MCF 10A (cell line): ENCODE measurements at regions not wholly inside any gene's neighbourhood (a gene's known extent, or its start where the extent isn't known, plus 50 kb on each side); places are given as distances from the start of the nearest gene placed in this dataset.

ENCODE experiments used
- BruUV-seq: library from RNA; stranded (reverse); fragments of 400-500 nt; replicated peaks from 2 replicates; lab custom pipeline; 2021; lab: Mats Ljungman, UMichigan
- CTCF ChIA-PET: fragments of 300-600 bp; sonication (Branson Sonifier 250); formaldehyde crosslinking; extraction: SDS; loops from one replicate; lab custom pipeline; 2021; ENCODE audit warnings: antibody characterized with exemption, inconsistent platforms; lab: Yijun Ruan, JAX
- POLR2A ChIA-PET: fragments of 300-600, 350-650 bp; sonication (Branson Sonifier 250); formaldehyde crosslinking; extraction: SDS; loops from one replicate; lab custom pipeline; 2020; ENCODE audit warnings: antibody characterized with exemption, inconsistent platforms; lab: Yijun Ruan, JAX
- DNase-seq: peaks from one replicate; pipeline ENCODE4 v3.0.0-alpha.2; 2018; ENCODE audit not compliant: unreplicated experiment
- H3K27ac Mint-ChIP-seq: one replicate; pipeline ENCODE4 v1.8.0; 2022; ENCODE audit warnings: mild to moderate bottlenecking, low read depth, mixed read lengths; ENCODE audit not compliant: unreplicated experiment
- H3K27me3 Mint-ChIP-seq: one replicate; pipeline ENCODE4 v1.8.0; 2022; ENCODE audit warnings: mixed read lengths; ENCODE audit not compliant: insufficient read depth, unreplicated experiment
- H3K36me3 Mint-ChIP-seq: one replicate; pipeline ENCODE4 v1.8.0; 2022; ENCODE audit warnings: mild to moderate bottlenecking, moderate library complexity, mixed read lengths; ENCODE audit not compliant: insufficient read depth, unreplicated experiment
- H3K4me1 Mint-ChIP-seq: one replicate; pipeline ENCODE4 v1.8.0; 2022; ENCODE audit warnings: mixed read lengths; ENCODE audit not compliant: insufficient read depth, unreplicated experiment
- H3K4me3 Mint-ChIP-seq: one replicate; pipeline ENCODE4 v1.8.0; 2022; ENCODE audit warnings: mild to moderate bottlenecking, moderate library complexity, mixed read lengths; ENCODE audit not compliant: unreplicated experiment
- H3K9me3 Mint-ChIP-seq: one replicate; pipeline ENCODE4 v1.8.0; 2022; ENCODE audit warnings: mixed read lengths; ENCODE audit not compliant: unreplicated experiment
- intact Hi-C: fragments of 100-400 bp; cut with micrococcal nuclease; formaldehyde crosslinking; loops from 2 replicates; pipeline ENCODE4 v1.14.1; 2022
- TF ChIP-seq, protein P1 (sequence below): fragments of 200-600 bp; IDR thresholded peaks from one replicate; pipeline ENCODE4 v1.8.0; 2022; ENCODE audit warnings: antibody characterized with exemption, mild to moderate bottlenecking; ENCODE audit not compliant: unreplicated experiment

DNA sequence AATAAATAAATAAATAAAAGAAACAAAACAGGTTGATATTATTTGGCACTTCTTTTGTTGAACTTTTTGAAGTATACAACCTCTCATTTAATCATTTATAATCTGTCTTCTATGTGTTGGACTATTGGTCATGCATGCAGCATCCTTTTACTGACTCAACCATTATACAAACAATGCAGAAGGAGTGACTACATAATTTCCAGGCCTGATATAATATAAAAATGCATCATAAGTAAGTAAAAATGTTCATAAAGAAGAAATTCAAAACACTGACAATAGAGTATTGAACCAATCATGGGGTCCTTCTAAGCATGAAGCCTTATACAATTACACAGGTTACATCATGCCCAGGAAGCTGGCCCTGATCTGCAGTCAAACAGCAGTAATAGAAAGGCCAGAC is 141.5 kb upstream of the FN1 start:
- intact Hi-C loops, result no loop called here
- Mint-ChIP-seq H3K4me3 (no peak overlapping the region), H3K4me1 (peaks cover 24% of the 10 kb centered on the region), H3K27ac (no peak overlapping the region), H3K27me3 (no peaks in the 10 kb centered on the region), H3K9me3 (no peaks in the 10 kb centered on the region), H3K36me3 (no peaks in the 10 kb centered on the region)
- TF ChIP-seq, protein P1, sequence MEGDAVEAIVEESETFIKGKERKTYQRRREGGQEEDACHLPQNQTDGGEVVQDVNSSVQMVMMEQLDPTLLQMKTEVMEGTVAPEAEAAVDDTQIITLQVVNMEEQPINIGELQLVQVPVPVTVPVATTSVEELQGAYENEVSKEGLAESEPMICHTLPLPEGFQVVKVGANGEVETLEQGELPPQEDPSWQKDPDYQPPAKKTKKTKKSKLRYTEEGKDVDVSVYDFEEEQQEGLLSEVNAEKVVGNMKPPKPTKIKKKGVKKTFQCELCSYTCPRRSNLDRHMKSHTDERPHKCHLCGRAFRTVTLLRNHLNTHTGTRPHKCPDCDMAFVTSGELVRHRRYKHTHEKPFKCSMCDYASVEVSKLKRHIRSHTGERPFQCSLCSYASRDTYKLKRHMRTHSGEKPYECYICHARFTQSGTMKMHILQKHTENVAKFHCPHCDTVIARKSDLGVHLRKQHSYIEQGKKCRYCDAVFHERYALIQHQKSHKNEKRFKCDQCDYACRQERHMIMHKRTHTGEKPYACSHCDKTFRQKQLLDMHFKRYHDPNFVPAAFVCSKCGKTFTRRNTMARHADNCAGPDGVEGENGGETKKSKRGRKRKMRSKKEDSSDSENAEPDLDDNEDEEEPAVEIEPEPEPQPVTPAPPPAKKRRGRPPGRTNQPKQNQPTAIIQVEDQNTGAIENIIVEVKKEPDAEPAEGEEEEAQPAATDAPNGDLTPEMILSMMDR, result no peak
- DNase-seq, result no peak
- ChIA-PET POLR2A (interaction anchor here (0.7 to 1.1 kb wide), 2 partner anchors 19 to 116 kb away, joined by 3 to 6 read pairs; no protein-coding TSS in a partner anchor), CTCF (no interaction called here)
- BruUV-seq, result no TSS peak

DNA sequence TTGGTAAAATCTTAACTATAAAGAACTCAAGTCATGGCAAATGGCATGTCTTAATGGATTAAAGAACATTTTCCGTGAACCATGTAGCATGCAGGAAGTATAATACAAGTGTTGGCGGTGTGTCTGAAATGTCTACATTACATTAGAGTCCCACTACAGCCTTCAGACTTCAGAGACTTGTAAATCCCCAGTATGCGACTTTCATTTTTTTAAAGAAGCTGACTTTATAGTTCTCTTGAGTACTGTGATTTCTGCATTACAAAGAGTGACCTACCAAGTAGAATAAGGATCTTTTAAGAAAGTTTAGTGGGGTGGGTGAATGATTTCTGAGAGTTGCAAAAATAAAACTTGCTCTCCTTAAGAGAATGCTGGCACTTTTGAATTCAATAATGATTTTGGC is 140.7 kb upstream of the FN1 start:
- no peak for DNase-seq
- CTCF ChIA-PET, result interaction anchor here (0.6 kb wide), 2 partner anchors 10 to 18 kb away, joined by 3 to 4 read pairs; no protein-coding TSS in a partner anchor
- intact Hi-C loops, result no loop called here

DNA sequence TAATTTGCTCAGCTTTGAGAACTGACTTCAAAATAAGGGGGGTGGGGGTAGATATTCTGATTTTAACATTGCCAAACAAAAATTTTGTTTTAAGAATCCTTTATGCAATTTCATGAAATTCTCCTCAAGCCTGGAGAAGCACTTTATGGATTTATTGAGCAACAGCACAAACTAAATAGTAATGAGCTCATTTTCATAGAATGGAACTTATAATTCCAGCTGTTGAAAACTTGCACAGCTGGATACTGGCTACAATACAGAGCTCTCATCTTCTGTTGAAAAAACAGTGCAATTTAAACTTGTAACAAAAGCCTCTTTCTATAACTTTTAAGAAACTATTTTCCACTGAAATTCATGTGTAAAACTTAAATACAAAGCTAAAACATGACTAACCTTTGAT is 137.6 kb upstream of the FN1 start:
- intact Hi-C loops, result no loop called here
- Mint-ChIP-seq H3K9me3 (no peaks in the 10 kb centered on the region), H3K27me3 (no peaks in the 10 kb centered on the region), H3K4me1 (peaks cover 6% of the 10 kb centered on the region), H3K4me3 (no peak overlapping the region), H3K36me3 (no peaks in the 10 kb centered on the region), H3K27ac (no peak overlapping the region)
- no peak for DNase-seq
- TF ChIP-seq, protein P1, result no peak
- ChIA-PET CTCF (interaction anchor here (1.2 to 1.4 kb wide), 2 partner anchors 19 to 119 kb away, joined by 3 to 4 read pairs; no protein-coding TSS in a partner anchor), POLR2A (interaction anchor here (0.7 kb wide), 1 partner anchor 336 kb away, joined by 3 read pairs; no protein-coding TSS in a partner anchor)
- no TSS peak for BruUV-seq

More for the DNA sequence above, 140.7 kb upstream of the FN1 start:
- H3K9me3 Mint-ChIP-seq, result no peaks in the 10 kb centered on the region
- POLR2A ChIA-PET, result interaction anchor here (0.7 kb wide), 1 partner anchor 18 kb away, joined by 6 read pairs; no protein-coding TSS in a partner anchor
- H3K4me1 Mint-ChIP-seq, result peaks cover 24% of the 10 kb centered on the region
- TF ChIP-seq, protein P1, result no peak
- H3K4me3 Mint-ChIP-seq, result no peak overlapping the region
- H3K27me3 Mint-ChIP-seq, result no peaks in the 10 kb centered on the region
- no peak overlapping the region for H3K27ac Mint-ChIP-seq
- H3K36me3 Mint-ChIP-seq, result no peaks in the 10 kb centered on the region
- BruUV-seq, result no TSS peak

DNA sequence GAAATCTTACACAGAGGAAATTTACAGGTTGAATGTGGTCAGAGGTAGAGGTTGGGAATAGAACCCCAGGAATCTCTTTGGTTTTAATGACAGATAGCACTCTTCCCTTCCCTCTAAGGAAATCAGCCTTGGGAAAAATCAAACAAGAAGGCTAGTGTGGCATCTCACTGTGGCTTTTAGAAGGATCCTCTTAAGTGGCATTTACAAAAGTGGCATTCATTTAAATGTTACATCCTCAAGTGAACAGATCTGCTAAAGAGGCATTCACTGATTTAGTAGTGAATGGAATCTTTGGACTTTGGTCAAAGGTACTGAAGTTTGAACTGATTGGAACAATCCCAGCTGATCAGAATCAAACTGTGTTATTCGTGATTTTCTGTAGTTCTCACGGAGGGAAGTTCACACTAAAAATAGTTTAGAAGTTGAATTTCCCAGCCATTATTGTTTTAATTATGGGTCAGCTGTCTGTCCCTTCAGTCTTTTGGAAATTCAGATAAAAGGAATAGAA is 136.5 kb upstream of the FN1 start:
- CTCF ChIA-PET, result interaction anchor here (0.6 to 1.4 kb wide), 2 partner anchors 118 to 342 kb away, joined by 3 to 4 read pairs; no protein-coding TSS in a partner anchor
- Mint-ChIP-seq H3K27ac (no peak overlapping the region), H3K9me3 (no peaks in the 10 kb centered on the region), H3K36me3 (no peaks in the 10 kb centered on the region), H3K27me3 (no peaks in the 10 kb centered on the region), H3K4me3 (no peak overlapping the region), H3K4me1 (peaks cover 6% of the 10 kb centered on the region)
- DNase-seq, result no peak
- no TSS peak for BruUV-seq
- POLR2A ChIA-PET, result no interaction called here
- TF ChIP-seq, protein P1, result no peak
- intact Hi-C loops, result no loop called here
